OCI-LY3 (cell line): ENCODE measurements at regions not wholly inside any gene's neighbourhood (a gene's known extent, or its start where the extent isn't known, plus 50 kb on each side); places are given as distances from the start of the nearest gene placed in this dataset.

ENCODE experiments used
- EZH2phosphoT487 ChIP-seq: fragments of 200-600 bp; shearing (Covaris generic); IDR thresholded peaks from 2 replicates; pipeline ENCODE4 v1.6.1; 2018; ENCODE audit warnings: antibody characterized with exemption, mixed run types, low read depth
- TF ChIP-seq, protein P1 (sequence below): fragments of 200-600, 300-600 bp; sonication (generic); IDR thresholded peaks from 2 replicates; pipeline ENCODE4 v1.5.1; 2014; ENCODE audit warnings: antibody characterized with exemption, low read length, low read depth

DNA sequence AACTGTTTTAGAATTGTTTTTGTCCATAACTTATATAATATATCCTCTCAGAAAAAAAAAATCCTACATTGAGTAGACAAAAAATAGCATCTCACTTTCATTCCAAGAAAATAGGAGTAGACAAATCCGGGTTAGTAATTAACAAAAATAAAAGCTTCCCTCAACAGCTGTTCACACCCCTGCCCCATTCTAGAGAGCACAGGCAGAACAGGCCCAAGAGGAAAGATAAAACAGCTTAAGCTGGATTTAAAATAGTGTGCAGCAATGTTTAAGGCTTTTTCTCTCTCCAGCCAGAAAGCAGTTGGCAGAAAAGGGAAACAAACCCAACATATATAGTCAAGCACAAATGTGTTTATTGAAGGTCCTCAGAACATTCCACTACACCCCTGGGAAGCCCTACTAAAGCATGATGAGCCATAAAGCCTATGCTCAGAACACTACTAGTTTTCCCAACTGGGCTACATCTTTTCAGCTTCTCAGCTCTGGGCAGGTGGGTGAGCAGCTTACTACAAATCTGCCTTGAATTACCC is 189.9 kb downstream of the MTERF1 start:
- TF ChIP-seq, protein P1, sequence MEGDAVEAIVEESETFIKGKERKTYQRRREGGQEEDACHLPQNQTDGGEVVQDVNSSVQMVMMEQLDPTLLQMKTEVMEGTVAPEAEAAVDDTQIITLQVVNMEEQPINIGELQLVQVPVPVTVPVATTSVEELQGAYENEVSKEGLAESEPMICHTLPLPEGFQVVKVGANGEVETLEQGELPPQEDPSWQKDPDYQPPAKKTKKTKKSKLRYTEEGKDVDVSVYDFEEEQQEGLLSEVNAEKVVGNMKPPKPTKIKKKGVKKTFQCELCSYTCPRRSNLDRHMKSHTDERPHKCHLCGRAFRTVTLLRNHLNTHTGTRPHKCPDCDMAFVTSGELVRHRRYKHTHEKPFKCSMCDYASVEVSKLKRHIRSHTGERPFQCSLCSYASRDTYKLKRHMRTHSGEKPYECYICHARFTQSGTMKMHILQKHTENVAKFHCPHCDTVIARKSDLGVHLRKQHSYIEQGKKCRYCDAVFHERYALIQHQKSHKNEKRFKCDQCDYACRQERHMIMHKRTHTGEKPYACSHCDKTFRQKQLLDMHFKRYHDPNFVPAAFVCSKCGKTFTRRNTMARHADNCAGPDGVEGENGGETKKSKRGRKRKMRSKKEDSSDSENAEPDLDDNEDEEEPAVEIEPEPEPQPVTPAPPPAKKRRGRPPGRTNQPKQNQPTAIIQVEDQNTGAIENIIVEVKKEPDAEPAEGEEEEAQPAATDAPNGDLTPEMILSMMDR: no peak
- TF ChIP-seq EZH2phosphoT487: no peak
